GM12892 (cell line): ENCODE measurements at regions not wholly inside any gene's neighbourhood (a gene's known extent, or its start where the extent isn't known, plus 50 kb on each side); places are given as distances from the start of the nearest gene placed in this dataset.

Source experiments
- POLR2A ChIP-seq: IDR thresholded peaks from 2 replicates; pipeline ENCODE4 v1.6.1; 2011; ENCODE audit warnings: low read depth, low read length, control low read depth
- POLR2AphosphoS5 ChIP-seq: IDR thresholded peaks from 2 replicates; pipeline ENCODE4 v1.6.1; 2011; ENCODE audit warnings: low read depth, low read length, control low read depth
- TAF1 ChIP-seq: IDR thresholded peaks from 2 replicates; pipeline ENCODE4 v1.6.1; 2011; ENCODE audit warnings: low read depth, mild to moderate bottlenecking, control low read depth, low read length, borderline replicate concordance

GRCh38 chr18:9008200-9008708, 94.2 kb upstream of the NDUFV2 start:
- TF ChIP-seq POLR2A (no peak), POLR2AphosphoS5 (no peak), TAF1 (no peak)
